ENCODE measurements at regions not wholly inside any gene's neighbourhood (a gene's known extent, or its start where the extent isn't known, plus 50 kb on each side); places are given as distances from the start of the nearest gene placed in this dataset.

- Histone ChIP-seq H3K27ac (no peak overlapping the region), H3K4me1 (no peaks in the 10 kb centered on the region), H3K9me3 (ENCODE audit: control insufficient read depth, low read length) (peaks cover 6% of the 10 kb centered on the region), H3K27me3 (ENCODE audit: control insufficient read depth, insufficient read depth, low read length) (no peaks in the 10 kb centered on the region), H3K4me3 (ENCODE audit: low read depth, low read length) (no peak overlapping the region), H2AFZ (no peak overlapping the region), H3K9ac (no peak overlapping the region), H3K79me2 (no peaks in the 10 kb centered on the region), H3K4me2 (ENCODE audit: low read length) (no peak overlapping the region), H3K36me3 (ENCODE audit: control insufficient read depth, insufficient read depth, low read length) (no peaks in the 10 kb centered on the region)
- no peak for TF ChIP-seq CTCF (IDR thresholded peaks at IDR 0.05)
These were observed 104.2 kb downstream of the EMX2 start for GRCh38 chr10:117646718-117647117.

GRCh38 chr10:117647306-117647705 lies 104.8 kb downstream of the EMX2 start:
- H3K9me3 ChIP-seq (ENCODE audit: control insufficient read depth, low read length), result peaks cover 6% of the 10 kb centered on the region
- no peak overlapping the region for H2AFZ ChIP-seq
- no peak overlapping the region for H3K9ac ChIP-seq
- H3K4me3 ChIP-seq (ENCODE audit: low read depth, low read length), result no peak overlapping the region
- H3K27ac ChIP-seq, result no peak overlapping the region
- H3K27me3 ChIP-seq (ENCODE audit: control insufficient read depth, insufficient read depth, low read length), result no peaks in the 10 kb centered on the region
- no peaks in the 10 kb centered on the region for H3K4me1 ChIP-seq
- H3K36me3 ChIP-seq (ENCODE audit: control insufficient read depth, insufficient read depth, low read length), result no peaks in the 10 kb centered on the region
- H3K79me2 ChIP-seq, result no peaks in the 10 kb centered on the region
- H3K4me2 ChIP-seq (ENCODE audit: low read length), result no peak overlapping the region
- TF ChIP-seq CTCF (IDR thresholded peaks at IDR 0.05), result no peak

- H3K9ac ChIP-seq, result no peak overlapping the region
- no peaks in the 10 kb centered on the region for H3K4me1 ChIP-seq
- TF ChIP-seq CTCF (IDR thresholded peaks at IDR 0.05), result no peak
- H3K9me3 ChIP-seq (ENCODE audit: control insufficient read depth, low read length), result peaks cover 6% of the 10 kb centered on the region
- no peak overlapping the region for H3K27ac ChIP-seq
- no peaks in the 10 kb centered on the region for H3K27me3 ChIP-seq (ENCODE audit: control insufficient read depth, insufficient read depth, low read length)
- no peaks in the 10 kb centered on the region for H3K36me3 ChIP-seq (ENCODE audit: control insufficient read depth, insufficient read depth, low read length)
- H3K4me3 ChIP-seq (ENCODE audit: low read depth, low read length), result no peak overlapping the region
- H2AFZ ChIP-seq, result no peak overlapping the region
- no peak overlapping the region for H3K4me2 ChIP-seq (ENCODE audit: low read length)
- no peaks in the 10 kb centered on the region for H3K79me2 ChIP-seq
These were observed 108.6 kb downstream of the EMX2 start for GRCh38 chr10:117651121-117651520.

DNA sequence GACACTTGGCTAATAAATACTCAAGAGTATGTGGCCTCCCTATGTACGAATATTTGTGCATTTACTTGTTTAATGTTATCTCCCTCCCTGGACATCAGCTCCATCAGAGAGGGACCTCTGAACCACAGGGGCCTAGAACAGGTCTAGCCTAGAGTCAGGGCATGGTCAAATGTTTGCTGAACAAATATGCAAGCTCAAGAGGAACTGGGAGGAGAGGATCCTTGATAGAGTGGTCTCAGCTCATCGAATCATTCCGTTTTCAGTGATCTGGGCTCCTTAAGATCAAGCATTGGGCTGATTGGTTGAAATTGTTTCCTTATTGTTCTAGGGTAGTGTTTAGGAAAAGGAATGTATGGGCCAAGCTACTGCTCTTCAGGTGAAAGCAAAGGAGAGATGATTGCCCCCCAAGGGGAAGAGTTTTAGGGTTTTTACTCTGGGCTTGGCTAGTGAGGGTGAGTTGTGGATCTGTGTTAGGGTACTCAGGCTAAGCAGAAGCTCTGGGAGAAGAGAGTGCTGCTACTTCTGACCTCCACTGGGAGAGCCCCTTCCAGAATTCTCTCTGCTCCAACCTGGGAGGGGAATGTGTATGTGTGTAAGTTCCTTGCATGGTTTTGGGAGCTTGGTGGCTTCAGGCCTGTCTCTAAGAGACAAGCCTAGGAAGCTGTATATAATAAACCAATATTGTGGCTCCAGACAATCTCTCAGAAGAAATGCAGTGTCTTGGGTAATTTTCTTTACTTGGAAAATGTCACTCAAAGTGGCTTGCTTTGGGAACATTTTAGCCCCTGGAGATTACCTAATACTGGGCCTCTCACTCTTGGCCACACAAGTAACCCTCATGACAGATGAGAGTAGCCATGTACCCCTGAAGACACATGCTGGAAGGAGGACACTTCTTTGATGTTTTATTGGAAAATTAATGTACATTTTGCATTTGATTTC lies 110.0 kb downstream of the EMX2 start:
- no peak for TF ChIP-seq CTCF (IDR thresholded peaks at IDR 0.05)

GRCh38 chr10:117653170-117653515 lies 110.6 kb downstream of the EMX2 start:
- H2AFZ ChIP-seq, result no peak overlapping the region
- H3K9ac ChIP-seq, result no peak overlapping the region
- H3K79me2 ChIP-seq, result no peaks in the 10 kb centered on the region
- no peak overlapping the region for H3K4me3 ChIP-seq (ENCODE audit: low read depth, low read length)
- no peak overlapping the region for H3K27ac ChIP-seq
- H3K9me3 ChIP-seq (ENCODE audit: control insufficient read depth, low read length), result peaks cover 6% of the 10 kb centered on the region
- H3K4me2 ChIP-seq (ENCODE audit: low read length), result no peak overlapping the region
- no peaks in the 10 kb centered on the region for H3K27me3 ChIP-seq (ENCODE audit: control insufficient read depth, insufficient read depth, low read length)
- H3K36me3 ChIP-seq (ENCODE audit: control insufficient read depth, insufficient read depth, low read length), result no peaks in the 10 kb centered on the region
- no peaks in the 10 kb centered on the region for H3K4me1 ChIP-seq
- TF ChIP-seq CTCF (IDR thresholded peaks at IDR 0.05), result no peak

More for the DNA sequence above, 110.0 kb downstream of the EMX2 start:
- no peak overlapping the region for H3K4me3 ChIP-seq (ENCODE audit: low read depth, low read length)
- no peak overlapping the region for H3K9ac ChIP-seq
- H3K27ac ChIP-seq, result no peak overlapping the region
- no peaks in the 10 kb centered on the region for H3K27me3 ChIP-seq (ENCODE audit: control insufficient read depth, insufficient read depth, low read length)
- peaks cover 6% of the 10 kb centered on the region for H3K9me3 ChIP-seq (ENCODE audit: control insufficient read depth, low read length)
- no peaks in the 10 kb centered on the region for H3K36me3 ChIP-seq (ENCODE audit: control insufficient read depth, insufficient read depth, low read length)
- H3K79me2 ChIP-seq, result no peaks in the 10 kb centered on the region
- H2AFZ ChIP-seq, result no peak overlapping the region
- no peaks in the 10 kb centered on the region for H3K4me1 ChIP-seq
- H3K4me2 ChIP-seq (ENCODE audit: low read length), result no peak overlapping the region

All from parathyroid adenoma (tissue), 2 donors.